ENCODE measurements at regions not wholly inside any gene's neighbourhood (a gene's known extent, or its start where the extent isn't known, plus 50 kb on each side); places are given as distances from the start of the nearest gene placed in this dataset.
A peak's percentile ranks its signal among the peaks of the same experiment; 100 is the strongest.

DNA sequence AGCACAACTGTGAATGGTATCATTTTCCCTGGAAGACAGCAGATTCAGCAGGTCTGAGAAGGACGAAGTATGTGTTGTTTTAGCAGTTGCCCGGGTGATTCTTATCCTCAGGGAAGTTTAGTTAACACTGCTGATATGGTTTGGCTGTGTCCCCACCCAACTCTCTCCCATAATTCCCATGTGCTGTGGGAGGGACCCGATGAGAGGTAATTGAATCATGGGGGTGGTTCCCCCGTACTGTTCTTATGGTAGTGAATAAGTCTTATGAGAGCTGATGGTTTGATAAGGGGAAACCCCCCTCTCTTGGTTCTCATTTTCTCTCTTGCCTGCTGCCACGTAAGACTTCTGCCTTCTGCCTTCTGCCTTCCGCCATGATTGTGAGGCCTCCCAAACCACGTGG lies 81.0 kb upstream of the UBAC2 start:
- peak overlapping the region; percentile 20; the same call in 1 of the 2 replicates for H3K4me3 ChIP-seq (ENCODE audit: low read length)
- H3K4me1 ChIP-seq (ENCODE audit: low read length), result peaks cover 51% of the 10 kb centered on the region
- H3K9ac ChIP-seq (ENCODE audit: low read length), result no peak overlapping the region
- TF ChIP-seq, protein P1, sequence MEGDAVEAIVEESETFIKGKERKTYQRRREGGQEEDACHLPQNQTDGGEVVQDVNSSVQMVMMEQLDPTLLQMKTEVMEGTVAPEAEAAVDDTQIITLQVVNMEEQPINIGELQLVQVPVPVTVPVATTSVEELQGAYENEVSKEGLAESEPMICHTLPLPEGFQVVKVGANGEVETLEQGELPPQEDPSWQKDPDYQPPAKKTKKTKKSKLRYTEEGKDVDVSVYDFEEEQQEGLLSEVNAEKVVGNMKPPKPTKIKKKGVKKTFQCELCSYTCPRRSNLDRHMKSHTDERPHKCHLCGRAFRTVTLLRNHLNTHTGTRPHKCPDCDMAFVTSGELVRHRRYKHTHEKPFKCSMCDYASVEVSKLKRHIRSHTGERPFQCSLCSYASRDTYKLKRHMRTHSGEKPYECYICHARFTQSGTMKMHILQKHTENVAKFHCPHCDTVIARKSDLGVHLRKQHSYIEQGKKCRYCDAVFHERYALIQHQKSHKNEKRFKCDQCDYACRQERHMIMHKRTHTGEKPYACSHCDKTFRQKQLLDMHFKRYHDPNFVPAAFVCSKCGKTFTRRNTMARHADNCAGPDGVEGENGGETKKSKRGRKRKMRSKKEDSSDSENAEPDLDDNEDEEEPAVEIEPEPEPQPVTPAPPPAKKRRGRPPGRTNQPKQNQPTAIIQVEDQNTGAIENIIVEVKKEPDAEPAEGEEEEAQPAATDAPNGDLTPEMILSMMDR (IDR thresholded peaks at IDR 0.05; ENCODE audit: low read depth, low read length), result no peak
- no peak for TF ChIP-seq EZH2phosphoT487 (IDR thresholded peaks at IDR 0.05; ENCODE audit: low read depth)
- peaks cover 15% of the 10 kb centered on the region for H3K36me3 ChIP-seq (replicated peaks; ENCODE audit: low read depth, low read length)
- peak overlapping the region; percentile 18; the same call in 1 of the 2 replicates for H3K27ac ChIP-seq (ENCODE audit: low read length)
- H3K79me2 ChIP-seq (ENCODE audit: low read length), result no peaks in the 10 kb centered on the region
- no peaks in the 10 kb centered on the region for H3K27me3 ChIP-seq (ENCODE audit: low read depth, low read length)
- no peak overlapping the region for H2AFZ ChIP-seq (ENCODE audit: low read depth, low read length)
- no peaks in the 10 kb centered on the region for H4K20me1 ChIP-seq (ENCODE audit: insufficient read depth, low read length)
- peaks cover 12% of the 10 kb centered on the region for H3K9me3 ChIP-seq (ENCODE audit: insufficient read depth, low read length)
- peak overlapping the region; percentile 21; the same call in 1 of the 2 replicates for H3K4me2 ChIP-seq (ENCODE audit: low read length)

DNA sequence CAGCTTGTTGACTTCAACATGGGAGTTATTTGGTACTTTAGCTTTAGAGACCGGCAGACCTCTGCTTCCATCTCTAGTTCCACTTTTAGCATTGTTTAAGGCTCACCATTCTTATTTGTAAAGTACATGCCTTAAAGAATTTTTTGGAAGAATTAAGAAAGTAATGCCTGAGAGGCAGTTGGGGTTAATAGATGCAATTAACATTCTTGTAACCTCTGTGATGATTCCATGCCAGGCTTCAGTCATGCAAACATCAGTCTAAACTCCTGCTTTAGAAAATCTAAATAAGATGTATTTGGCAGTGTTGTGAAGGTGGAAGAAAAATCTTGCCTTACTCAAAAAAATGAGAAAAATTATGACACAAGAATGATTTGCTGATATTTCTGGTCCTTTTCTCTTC lies 79.9 kb upstream of the UBAC2 start:
- Histone ChIP-seq H3K36me3 (replicated peaks; ENCODE audit: low read depth, low read length) (peaks cover 15% of the 10 kb centered on the region), H3K27ac (ENCODE audit: low read length) (no peak overlapping the region), H3K9me3 (ENCODE audit: insufficient read depth, low read length) (peaks cover 12% of the 10 kb centered on the region), H3K27me3 (ENCODE audit: low read depth, low read length) (no peaks in the 10 kb centered on the region), H4K20me1 (ENCODE audit: insufficient read depth, low read length) (no peaks in the 10 kb centered on the region), H3K4me3 (ENCODE audit: low read length) (peak overlapping the region; percentile 13; the same call in 1 of the 2 replicates), H2AFZ (ENCODE audit: low read depth, low read length) (no peak overlapping the region; the same call in 1 of the 2 replicates), H3K4me2 (ENCODE audit: low read length) (peak overlapping the region; percentile 25), H3K79me2 (ENCODE audit: low read length) (no peaks in the 10 kb centered on the region), H3K4me1 (ENCODE audit: low read length) (peaks cover 60% of the 10 kb centered on the region), H3K9ac (ENCODE audit: low read length) (no peak overlapping the region)
- TF ChIP-seq EZH2phosphoT487 (IDR thresholded peaks at IDR 0.05; ENCODE audit: low read depth), result no peak
- TF ChIP-seq, protein P1 (IDR thresholded peaks at IDR 0.05; ENCODE audit: low read depth, low read length), result no peak

GRCh38 chr13:99122171-99122570 lies 78.5 kb upstream of the UBAC2 start:
- TF ChIP-seq EZH2phosphoT487 (IDR thresholded peaks at IDR 0.05; ENCODE audit: low read depth), result no peak
- TF ChIP-seq, protein P1 (IDR thresholded peaks at IDR 0.05; ENCODE audit: low read depth, low read length), result no peak
- Histone ChIP-seq H3K9me3 (ENCODE audit: insufficient read depth, low read length) (peaks cover 12% of the 10 kb centered on the region), H3K27me3 (ENCODE audit: low read depth, low read length) (no peaks in the 10 kb centered on the region), H3K9ac (ENCODE audit: low read length) (no peak overlapping the region), H2AFZ (ENCODE audit: low read depth, low read length) (no peak overlapping the region), H3K79me2 (ENCODE audit: low read length) (no peaks in the 10 kb centered on the region), H3K27ac (ENCODE audit: low read length) (peak overlapping the region; percentile 6; the same call in 1 of the 2 replicates), H4K20me1 (ENCODE audit: insufficient read depth, low read length) (no peaks in the 10 kb centered on the region), H3K4me1 (ENCODE audit: low read length) (peaks cover 70% of the 10 kb centered on the region), H3K4me2 (ENCODE audit: low read length) (peak overlapping the region; percentile 35), H3K4me3 (ENCODE audit: low read length) (peak overlapping the region; percentile 15; the same call in 1 of the 2 replicates), H3K36me3 (replicated peaks; ENCODE audit: low read depth, low read length) (peaks cover 15% of the 10 kb centered on the region)

GRCh38 chr13:99123101-99124045 lies 77.3 kb upstream of the UBAC2 start:
- no peak for TF ChIP-seq EZH2phosphoT487 (IDR thresholded peaks at IDR 0.05; ENCODE audit: low read depth)
- TF ChIP-seq, protein P1 (IDR thresholded peaks at IDR 0.05; ENCODE audit: low read depth, low read length), result no peak
- Histone ChIP-seq H3K27ac (ENCODE audit: low read length) (peak overlapping the region; percentile 81), H3K9ac (ENCODE audit: low read length) (no peak overlapping the region; the same call in 1 of the 2 replicates), H3K4me1 (ENCODE audit: low read length) (peaks cover 70% of the 10 kb centered on the region), H3K79me2 (ENCODE audit: low read length) (no peaks in the 10 kb centered on the region), H3K36me3 (replicated peaks; ENCODE audit: low read depth, low read length) (peaks cover 15% of the 10 kb centered on the region), H3K4me3 (ENCODE audit: low read length) (no peak overlapping the region), H3K27me3 (ENCODE audit: low read depth, low read length) (no peaks in the 10 kb centered on the region), H4K20me1 (ENCODE audit: insufficient read depth, low read length) (no peaks in the 10 kb centered on the region), H2AFZ (ENCODE audit: low read depth, low read length) (no peak overlapping the region), H3K9me3 (ENCODE audit: insufficient read depth, low read length) (peaks cover 12% of the 10 kb centered on the region), H3K4me2 (ENCODE audit: low read length) (peak overlapping the region; percentile 65; the same call in 1 of the 2 replicates)

Measured in OCI-LY3 (cell line).